H1 (cell line): ENCODE measurements at regions not wholly inside any gene's neighbourhood (a gene's known extent, or its start where the extent isn't known, plus 50 kb on each side); places are given as distances from the start of the nearest gene placed in this dataset.

ENCODE experiments used
- CBX5 ChIP-seq: fragments of 300-800, 300-1000 bp; sonication (generic); IDR thresholded peaks from 2 replicates; pipeline ENCODE4 v1.7.1; 2016; ENCODE audit warnings: antibody characterized with exemption, low read length, low read depth
- CTBP2 ChIP-seq: IDR thresholded peaks from 2 replicates; pipeline ENCODE4 v1.7.0; 2011; ENCODE audit warnings: borderline replicate concordance, mild to moderate bottlenecking, moderate library complexity, mixed read lengths, low read length; ENCODE audit not compliant: insufficient read depth, insufficient read length
- JUND ChIP-seq: IDR thresholded peaks from 2 replicates; pipeline ENCODE4 v1.6.1; 2011; ENCODE audit warnings: mild to moderate bottlenecking, improper control_type of control experiment, low read length
- YY1 ChIP-seq: IDR thresholded peaks from 2 replicates; pipeline ENCODE4 v1.6.1; 2011; ENCODE audit warnings: low read depth, mild to moderate bottlenecking, low read length
- TF ChIP-seq, protein P1 (sequence below): fragments of 300-600 bp; sonication (generic); IDR thresholded peaks from 2 replicates; pipeline ENCODE4 v1.7.1; 2012; ENCODE audit warnings: low read length, moderate library complexity, mild to moderate bottlenecking, inconsistent platforms; ENCODE audit not compliant: insufficient replicate concordance
- TF ChIP-seq, protein P2 (sequence below): IDR thresholded peaks from 2 replicates; pipeline ENCODE4 v1.6.1; 2011; ENCODE audit warnings: low read depth, mild to moderate bottlenecking, low read length; ENCODE audit not compliant: insufficient read depth
- TF ChIP-seq, protein P3 (sequence below): IDR thresholded peaks from 2 replicates; pipeline ENCODE4 v1.6.1; 2012; ENCODE audit warnings: inconsistent platforms
- TF ChIP-seq, protein P4 (sequence below), 3 experiments: IDR thresholded peaks; 1 replicate in 2 of 3; 2 replicates in 1 of 3; pipeline versions ENCODE4 v1.5.1 to v1.6.1; 2011; ENCODE audit warnings: low read length in 3 of 3, mild to moderate bottlenecking in 3 of 3, inconsistent platforms in 2 of 3, low read depth in 1 of 3, moderate library complexity in 1 of 3; ENCODE audit not compliant: insufficient read depth in 1 of 3; ENCODE audit errors: control extremely low read depth in 1 of 3

DNA sequence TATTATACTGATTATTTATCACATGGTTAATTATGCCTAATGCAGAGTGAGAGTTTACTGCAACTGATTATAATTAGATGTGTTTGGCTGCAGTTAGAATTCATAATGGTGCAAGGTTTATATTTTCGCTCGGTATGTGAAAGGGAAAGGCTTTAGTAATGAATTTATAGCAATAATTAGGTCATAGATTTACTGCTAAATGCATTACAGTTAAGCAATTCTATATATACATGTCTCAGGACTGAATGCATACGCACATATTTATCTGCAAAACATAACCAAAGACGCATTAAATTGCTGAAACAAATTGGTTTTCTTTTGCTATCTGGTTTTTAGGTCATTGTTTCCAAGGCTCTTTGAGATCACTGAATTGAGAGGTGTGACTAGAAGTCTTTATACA is 428.1 kb upstream of the PDE3A start (continued):
- TF ChIP-seq, protein P1, sequence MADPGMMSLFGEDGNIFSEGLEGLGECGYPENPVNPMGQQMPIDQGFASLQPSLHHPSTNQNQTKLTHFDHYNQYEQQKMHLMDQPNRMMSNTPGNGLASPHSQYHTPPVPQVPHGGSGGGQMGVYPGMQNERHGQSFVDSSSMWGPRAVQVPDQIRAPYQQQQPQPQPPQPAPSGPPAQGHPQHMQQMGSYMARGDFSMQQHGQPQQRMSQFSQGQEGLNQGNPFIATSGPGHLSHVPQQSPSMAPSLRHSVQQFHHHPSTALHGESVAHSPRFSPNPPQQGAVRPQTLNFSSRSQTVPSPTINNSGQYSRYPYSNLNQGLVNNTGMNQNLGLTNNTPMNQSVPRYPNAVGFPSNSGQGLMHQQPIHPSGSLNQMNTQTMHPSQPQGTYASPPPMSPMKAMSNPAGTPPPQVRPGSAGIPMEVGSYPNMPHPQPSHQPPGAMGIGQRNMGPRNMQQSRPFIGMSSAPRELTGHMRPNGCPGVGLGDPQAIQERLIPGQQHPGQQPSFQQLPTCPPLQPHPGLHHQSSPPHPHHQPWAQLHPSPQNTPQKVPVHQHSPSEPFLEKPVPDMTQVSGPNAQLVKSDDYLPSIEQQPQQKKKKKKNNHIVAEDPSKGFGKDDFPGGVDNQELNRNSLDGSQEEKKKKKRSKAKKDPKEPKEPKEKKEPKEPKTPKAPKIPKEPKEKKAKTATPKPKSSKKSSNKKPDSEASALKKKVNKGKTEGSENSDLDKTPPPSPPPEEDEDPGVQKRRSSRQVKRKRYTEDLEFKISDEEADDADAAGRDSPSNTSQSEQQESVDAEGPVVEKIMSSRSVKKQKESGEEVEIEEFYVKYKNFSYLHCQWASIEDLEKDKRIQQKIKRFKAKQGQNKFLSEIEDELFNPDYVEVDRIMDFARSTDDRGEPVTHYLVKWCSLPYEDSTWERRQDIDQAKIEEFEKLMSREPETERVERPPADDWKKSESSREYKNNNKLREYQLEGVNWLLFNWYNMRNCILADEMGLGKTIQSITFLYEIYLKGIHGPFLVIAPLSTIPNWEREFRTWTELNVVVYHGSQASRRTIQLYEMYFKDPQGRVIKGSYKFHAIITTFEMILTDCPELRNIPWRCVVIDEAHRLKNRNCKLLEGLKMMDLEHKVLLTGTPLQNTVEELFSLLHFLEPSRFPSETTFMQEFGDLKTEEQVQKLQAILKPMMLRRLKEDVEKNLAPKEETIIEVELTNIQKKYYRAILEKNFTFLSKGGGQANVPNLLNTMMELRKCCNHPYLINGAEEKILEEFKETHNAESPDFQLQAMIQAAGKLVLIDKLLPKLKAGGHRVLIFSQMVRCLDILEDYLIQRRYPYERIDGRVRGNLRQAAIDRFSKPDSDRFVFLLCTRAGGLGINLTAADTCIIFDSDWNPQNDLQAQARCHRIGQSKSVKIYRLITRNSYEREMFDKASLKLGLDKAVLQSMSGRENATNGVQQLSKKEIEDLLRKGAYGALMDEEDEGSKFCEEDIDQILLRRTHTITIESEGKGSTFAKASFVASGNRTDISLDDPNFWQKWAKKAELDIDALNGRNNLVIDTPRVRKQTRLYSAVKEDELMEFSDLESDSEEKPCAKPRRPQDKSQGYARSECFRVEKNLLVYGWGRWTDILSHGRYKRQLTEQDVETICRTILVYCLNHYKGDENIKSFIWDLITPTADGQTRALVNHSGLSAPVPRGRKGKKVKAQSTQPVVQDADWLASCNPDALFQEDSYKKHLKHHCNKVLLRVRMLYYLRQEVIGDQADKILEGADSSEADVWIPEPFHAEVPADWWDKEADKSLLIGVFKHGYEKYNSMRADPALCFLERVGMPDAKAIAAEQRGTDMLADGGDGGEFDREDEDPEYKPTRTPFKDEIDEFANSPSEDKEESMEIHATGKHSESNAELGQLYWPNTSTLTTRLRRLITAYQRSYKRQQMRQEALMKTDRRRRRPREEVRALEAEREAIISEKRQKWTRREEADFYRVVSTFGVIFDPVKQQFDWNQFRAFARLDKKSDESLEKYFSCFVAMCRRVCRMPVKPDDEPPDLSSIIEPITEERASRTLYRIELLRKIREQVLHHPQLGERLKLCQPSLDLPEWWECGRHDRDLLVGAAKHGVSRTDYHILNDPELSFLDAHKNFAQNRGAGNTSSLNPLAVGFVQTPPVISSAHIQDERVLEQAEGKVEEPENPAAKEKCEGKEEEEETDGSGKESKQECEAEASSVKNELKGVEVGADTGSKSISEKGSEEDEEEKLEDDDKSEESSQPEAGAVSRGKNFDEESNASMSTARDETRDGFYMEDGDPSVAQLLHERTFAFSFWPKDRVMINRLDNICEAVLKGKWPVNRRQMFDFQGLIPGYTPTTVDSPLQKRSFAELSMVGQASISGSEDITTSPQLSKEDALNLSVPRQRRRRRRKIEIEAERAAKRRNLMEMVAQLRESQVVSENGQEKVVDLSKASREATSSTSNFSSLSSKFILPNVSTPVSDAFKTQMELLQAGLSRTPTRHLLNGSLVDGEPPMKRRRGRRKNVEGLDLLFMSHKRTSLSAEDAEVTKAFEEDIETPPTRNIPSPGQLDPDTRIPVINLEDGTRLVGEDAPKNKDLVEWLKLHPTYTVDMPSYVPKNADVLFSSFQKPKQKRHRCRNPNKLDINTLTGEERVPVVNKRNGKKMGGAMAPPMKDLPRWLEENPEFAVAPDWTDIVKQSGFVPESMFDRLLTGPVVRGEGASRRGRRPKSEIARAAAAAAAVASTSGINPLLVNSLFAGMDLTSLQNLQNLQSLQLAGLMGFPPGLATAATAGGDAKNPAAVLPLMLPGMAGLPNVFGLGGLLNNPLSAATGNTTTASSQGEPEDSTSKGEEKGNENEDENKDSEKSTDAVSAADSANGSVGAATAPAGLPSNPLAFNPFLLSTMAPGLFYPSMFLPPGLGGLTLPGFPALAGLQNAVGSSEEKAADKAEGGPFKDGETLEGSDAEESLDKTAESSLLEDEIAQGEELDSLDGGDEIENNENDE, result no peak
- TF ChIP-seq, protein P2, sequence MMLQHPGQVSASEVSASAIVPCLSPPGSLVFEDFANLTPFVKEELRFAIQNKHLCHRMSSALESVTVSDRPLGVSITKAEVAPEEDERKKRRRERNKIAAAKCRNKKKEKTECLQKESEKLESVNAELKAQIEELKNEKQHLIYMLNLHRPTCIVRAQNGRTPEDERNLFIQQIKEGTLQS, result no peak
- TF ChIP-seq CTBP2, result no peak
- no peak for TF ChIP-seq CBX5
- TF ChIP-seq JUND, result no peak
- TF ChIP-seq, protein P3, sequence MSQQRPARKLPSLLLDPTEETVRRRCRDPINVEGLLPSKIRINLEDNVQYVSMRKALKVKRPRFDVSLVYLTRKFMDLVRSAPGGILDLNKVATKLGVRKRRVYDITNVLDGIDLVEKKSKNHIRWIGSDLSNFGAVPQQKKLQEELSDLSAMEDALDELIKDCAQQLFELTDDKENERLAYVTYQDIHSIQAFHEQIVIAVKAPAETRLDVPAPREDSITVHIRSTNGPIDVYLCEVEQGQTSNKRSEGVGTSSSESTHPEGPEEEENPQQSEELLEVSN, result no peak
- no peak for TF ChIP-seq YY1
- TF ChIP-seq, protein P4, sequence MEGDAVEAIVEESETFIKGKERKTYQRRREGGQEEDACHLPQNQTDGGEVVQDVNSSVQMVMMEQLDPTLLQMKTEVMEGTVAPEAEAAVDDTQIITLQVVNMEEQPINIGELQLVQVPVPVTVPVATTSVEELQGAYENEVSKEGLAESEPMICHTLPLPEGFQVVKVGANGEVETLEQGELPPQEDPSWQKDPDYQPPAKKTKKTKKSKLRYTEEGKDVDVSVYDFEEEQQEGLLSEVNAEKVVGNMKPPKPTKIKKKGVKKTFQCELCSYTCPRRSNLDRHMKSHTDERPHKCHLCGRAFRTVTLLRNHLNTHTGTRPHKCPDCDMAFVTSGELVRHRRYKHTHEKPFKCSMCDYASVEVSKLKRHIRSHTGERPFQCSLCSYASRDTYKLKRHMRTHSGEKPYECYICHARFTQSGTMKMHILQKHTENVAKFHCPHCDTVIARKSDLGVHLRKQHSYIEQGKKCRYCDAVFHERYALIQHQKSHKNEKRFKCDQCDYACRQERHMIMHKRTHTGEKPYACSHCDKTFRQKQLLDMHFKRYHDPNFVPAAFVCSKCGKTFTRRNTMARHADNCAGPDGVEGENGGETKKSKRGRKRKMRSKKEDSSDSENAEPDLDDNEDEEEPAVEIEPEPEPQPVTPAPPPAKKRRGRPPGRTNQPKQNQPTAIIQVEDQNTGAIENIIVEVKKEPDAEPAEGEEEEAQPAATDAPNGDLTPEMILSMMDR (IDR thresholded peaks at IDR 0.05; ENCODE audit: control extremely low read depth in 1 of 3, insufficient read depth in 1 of 3, low read depth in 1 of 3, low read length in 3 of 3), result no peak
